ENCODE measurements at regions not wholly inside any gene's neighbourhood (a gene's known extent, or its start where the extent isn't known, plus 50 kb on each side); places are given as distances from the start of the nearest gene placed in this dataset.

DNA sequence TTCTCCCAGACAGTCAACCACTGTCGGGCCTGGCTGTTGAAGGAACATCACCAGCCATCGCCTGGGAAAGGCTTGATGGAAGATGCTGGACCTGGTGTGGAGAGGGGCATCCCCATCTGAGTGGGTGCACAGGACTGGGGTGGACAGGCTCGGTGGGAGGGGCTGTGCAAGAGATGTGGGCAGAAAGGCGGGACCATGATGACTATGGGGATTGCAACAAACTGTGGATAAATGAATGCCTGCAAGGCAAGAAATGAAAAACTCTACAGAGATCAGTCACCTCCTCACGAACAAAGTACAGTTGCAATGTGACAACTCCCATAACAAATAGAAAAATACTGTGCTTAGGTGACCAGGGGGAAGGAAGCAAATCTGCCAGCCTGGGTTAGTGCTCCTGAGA lies 171.9 kb upstream of the GPR12 start:
- Histone ChIP-seq H3K4ac (ENCODE audit: low read depth, low read length) (no peak overlapping the region), H2BK120ac (ENCODE audit: low read depth, low read length, poor library complexity, severe bottlenecking) (no peak overlapping the region), H4K91ac (ENCODE audit: insufficient read length, low read depth, low read length) (no peak overlapping the region), H3K79me1 (ENCODE audit: insufficient read depth, low read depth, low read length, poor library complexity, severe bottlenecking) (no peaks in the 10 kb centered on the region), H3K4me2 (ENCODE audit: insufficient read depth, insufficient read length, low read length) (no peak overlapping the region), H4K5ac (ENCODE audit: insufficient read length, low read depth, low read length) (no peak overlapping the region), H3K79me2 (ENCODE audit: insufficient read depth, low read length) (no peaks in the 10 kb centered on the region), H2AK5ac (ENCODE audit: insufficient read length, low read length) (no peak overlapping the region), H4K20me1 (ENCODE audit: control insufficient read depth, insufficient read depth, insufficient read length) (no peaks in the 10 kb centered on the region), H2AFZ (ENCODE audit: low read length) (no peak overlapping the region), H3K27ac (ENCODE audit: insufficient read length, low read depth, low read length) (no peak overlapping the region), H3K9me3 (ENCODE audit: control insufficient read depth, low read depth, low read length) (no peaks in the 10 kb centered on the region), H4K8ac (replicated peaks; ENCODE audit: insufficient read length, low read depth, low read length) (no peak overlapping the region), H3K27me3 (ENCODE audit: insufficient read depth, low read length) (no peaks in the 10 kb centered on the region), H3K23me2 (ENCODE audit: insufficient read length, low read depth, low read length, poor library complexity, severe bottlenecking) (no peaks in the 10 kb centered on the region), H3K4me1 (ENCODE audit: insufficient read depth, low read length) (no peaks in the 10 kb centered on the region), H3K18ac (ENCODE audit: insufficient read length, low read depth, low read length) (no peak overlapping the region), H2BK20ac (ENCODE audit: low read depth, low read length, poor library complexity, severe bottlenecking) (no peak overlapping the region), H3K56ac (ENCODE audit: insufficient read length, low read depth, low read length) (no peak overlapping the region), H3K9ac (ENCODE audit: extremely low read depth, insufficient read length, low read length) (no peak overlapping the region), H3T11ph (ENCODE audit: low read length) (no peak overlapping the region), H3K14ac (ENCODE audit: insufficient read depth, low read length) (no peak overlapping the region), H2BK12ac (ENCODE audit: insufficient read length, low read depth, low read length) (no peak overlapping the region), H3K23ac (ENCODE audit: insufficient read length, low read depth, low read length) (no peak overlapping the region), H2BK5ac (ENCODE audit: insufficient read length, low read length) (no peak overlapping the region), H2BK15ac (ENCODE audit: low read depth, low read length) (no peak overlapping the region)
- WGBS (ENCODE audit: extremely low coverage, insufficient read length, low lambda C conversion rate), result no CpG with 5 or more reads among the region's 5 CpGs
- Mint-ChIP-seq H3K9me3 (peaks cover 4 to 8% of the 10 kb centered on the region in 2 experiments; a peak in 4 of 5 replicates), H3K4me1 (peaks cover 3% of the 10 kb centered on the region in 2 experiments; a peak in 3 of 4 replicates), H3K36me3 (ENCODE audit: insufficient read depth in 1 of 3, low read depth in 3 of 3) (no peaks in the 10 kb centered on the region; a peak in 2 of 7 replicates), H3K27ac (no peak overlapping the region), H3K4me3 (no peak overlapping the region), H3K27me3 (ENCODE audit: low read depth) (peaks cover 4% of the 10 kb centered on the region)
- TF ChIP-seq, protein P1, sequence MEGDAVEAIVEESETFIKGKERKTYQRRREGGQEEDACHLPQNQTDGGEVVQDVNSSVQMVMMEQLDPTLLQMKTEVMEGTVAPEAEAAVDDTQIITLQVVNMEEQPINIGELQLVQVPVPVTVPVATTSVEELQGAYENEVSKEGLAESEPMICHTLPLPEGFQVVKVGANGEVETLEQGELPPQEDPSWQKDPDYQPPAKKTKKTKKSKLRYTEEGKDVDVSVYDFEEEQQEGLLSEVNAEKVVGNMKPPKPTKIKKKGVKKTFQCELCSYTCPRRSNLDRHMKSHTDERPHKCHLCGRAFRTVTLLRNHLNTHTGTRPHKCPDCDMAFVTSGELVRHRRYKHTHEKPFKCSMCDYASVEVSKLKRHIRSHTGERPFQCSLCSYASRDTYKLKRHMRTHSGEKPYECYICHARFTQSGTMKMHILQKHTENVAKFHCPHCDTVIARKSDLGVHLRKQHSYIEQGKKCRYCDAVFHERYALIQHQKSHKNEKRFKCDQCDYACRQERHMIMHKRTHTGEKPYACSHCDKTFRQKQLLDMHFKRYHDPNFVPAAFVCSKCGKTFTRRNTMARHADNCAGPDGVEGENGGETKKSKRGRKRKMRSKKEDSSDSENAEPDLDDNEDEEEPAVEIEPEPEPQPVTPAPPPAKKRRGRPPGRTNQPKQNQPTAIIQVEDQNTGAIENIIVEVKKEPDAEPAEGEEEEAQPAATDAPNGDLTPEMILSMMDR (conservative IDR thresholded peaks at IDR 0.05), result no peak
- DNase-seq, result no peak
